ENCODE measurements at regions not wholly inside any gene's neighbourhood (a gene's known extent, or its start where the extent isn't known, plus 50 kb on each side); places are given as distances from the start of the nearest gene placed in this dataset.
A peak's percentile ranks its signal among the peaks of the same experiment; 100 is the strongest.
"Not testable (repeated sequence)": the region's sequence is repeated elsewhere in the genome, so short reads cannot be mapped to it uniquely, and the experiment has no call there.

DNA sequence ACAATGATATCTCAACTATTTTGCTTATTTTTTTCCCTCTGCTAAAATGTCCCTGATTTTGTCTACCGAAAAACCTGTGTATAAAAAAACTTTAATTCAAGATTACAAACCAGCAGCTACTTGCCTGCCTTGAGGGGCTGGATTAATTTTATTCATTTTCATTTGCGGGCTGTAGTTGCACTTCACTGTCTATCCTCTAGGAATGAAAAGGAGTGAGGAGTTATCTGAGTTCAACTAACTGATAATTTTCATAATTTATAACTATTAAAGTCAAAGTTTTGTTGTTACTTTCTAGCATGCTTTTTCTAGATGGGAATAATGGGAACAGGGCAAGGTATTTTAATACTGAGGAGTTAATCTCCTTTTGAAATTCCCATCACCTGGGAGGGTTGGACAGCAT is 50.3 kb upstream of the AGTPBP1 start:
- not testable (repeated sequence) for H3K36me3 ChIP-seq (ENCODE audit: insufficient read depth, low read length); H3K4me1 Mint-ChIP-seq (ENCODE audit: low read depth, unreplicated experiment); H3K27ac Mint-ChIP-seq (ENCODE audit: unreplicated experiment); H3K9me3 Mint-ChIP-seq (ENCODE audit: unreplicated experiment); H3K36me3 Mint-ChIP-seq (ENCODE audit: low read depth, unreplicated experiment); H3K4me2 ChIP-seq (ENCODE audit: low read length); H3K79me2 ChIP-seq (ENCODE audit: insufficient read depth, low read length); H3K27ac ChIP-seq (ENCODE audit: low read depth, low read length); H3K27me3 ChIP-seq (ENCODE audit: insufficient read depth, low read length); H3K27me3 Mint-ChIP-seq (ENCODE audit: low read depth, unreplicated experiment); H3K4me3 Mint-ChIP-seq (ENCODE audit: unreplicated experiment); DNase-seq (ENCODE audit: low read depth); H3K9me3 ChIP-seq (ENCODE audit: insufficient read depth, low read depth, low read length); H4K20me1 ChIP-seq (ENCODE audit: insufficient read depth, low read length); H3K4me3 ChIP-seq (ENCODE audit: insufficient read depth, low read depth, low read length); H3K4me1 ChIP-seq (ENCODE audit: insufficient read depth, low read length); FAIRE-seq; H2AFZ ChIP-seq (ENCODE audit: low read depth, low read length); H3K9ac ChIP-seq (ENCODE audit: low read length)

GRCh38 chr9:85802978-85803695 is 61.4 kb upstream of the AGTPBP1 start:
- H3K4me1 Mint-ChIP-seq (ENCODE audit: low read depth, unreplicated experiment); H3K4me2 ChIP-seq (ENCODE audit: low read length); H3K4me1 ChIP-seq (ENCODE audit: insufficient read depth, low read length); H3K27me3 Mint-ChIP-seq (ENCODE audit: low read depth, unreplicated experiment); H3K27ac Mint-ChIP-seq (ENCODE audit: unreplicated experiment); H3K4me3 ChIP-seq (ENCODE audit: insufficient read depth, low read depth, low read length); H3K36me3 Mint-ChIP-seq (ENCODE audit: low read depth, unreplicated experiment); H3K36me3 ChIP-seq (ENCODE audit: insufficient read depth, low read length); H3K9me3 ChIP-seq (ENCODE audit: insufficient read depth, low read depth, low read length); H3K27me3 ChIP-seq (ENCODE audit: insufficient read depth, low read length); H3K27ac ChIP-seq (ENCODE audit: low read depth, low read length); H3K9me3 Mint-ChIP-seq (ENCODE audit: unreplicated experiment); H3K79me2 ChIP-seq (ENCODE audit: insufficient read depth, low read length); H3K4me3 Mint-ChIP-seq (ENCODE audit: unreplicated experiment); H4K20me1 ChIP-seq (ENCODE audit: insufficient read depth, low read length); FAIRE-seq; H3K9ac ChIP-seq (ENCODE audit: low read length); H2AFZ ChIP-seq (ENCODE audit: low read depth, low read length); DNase-seq (ENCODE audit: low read depth): not testable (repeated sequence)

- not testable (repeated sequence) for H3K27me3 Mint-ChIP-seq (ENCODE audit: low read depth, unreplicated experiment); FAIRE-seq; H3K36me3 ChIP-seq (ENCODE audit: insufficient read depth, low read length); H3K4me1 Mint-ChIP-seq (ENCODE audit: low read depth, unreplicated experiment); H3K27ac ChIP-seq (ENCODE audit: low read depth, low read length); H3K36me3 Mint-ChIP-seq (ENCODE audit: low read depth, unreplicated experiment); H3K9me3 Mint-ChIP-seq (ENCODE audit: unreplicated experiment); H3K27me3 ChIP-seq (ENCODE audit: insufficient read depth, low read length); H3K4me1 ChIP-seq (ENCODE audit: insufficient read depth, low read length); H3K4me3 Mint-ChIP-seq (ENCODE audit: unreplicated experiment); H3K9me3 ChIP-seq (ENCODE audit: insufficient read depth, low read depth, low read length); H4K20me1 ChIP-seq (ENCODE audit: insufficient read depth, low read length); DNase-seq (ENCODE audit: low read depth); H3K79me2 ChIP-seq (ENCODE audit: insufficient read depth, low read length); H3K27ac Mint-ChIP-seq (ENCODE audit: unreplicated experiment)
- Histone ChIP-seq H3K4me2 (ENCODE audit: low read length) (peak overlapping the region; percentile 93), H3K4me3 (ENCODE audit: insufficient read depth, low read depth, low read length) (peak overlapping the region; percentile 52), H3K9ac (ENCODE audit: low read length) (peak overlapping the region; percentile 38), H2AFZ (ENCODE audit: low read depth, low read length) (peak overlapping the region; percentile 80)
Measured at GRCh38 chr9:85804847-85805133, 63.0 kb upstream of the AGTPBP1 start.

- H3K4me1 Mint-ChIP-seq (ENCODE audit: low read depth, unreplicated experiment); H3K36me3 Mint-ChIP-seq (ENCODE audit: low read depth, unreplicated experiment); H3K36me3 ChIP-seq (ENCODE audit: insufficient read depth, low read length); H4K20me1 ChIP-seq (ENCODE audit: insufficient read depth, low read length); H3K79me2 ChIP-seq (ENCODE audit: insufficient read depth, low read length); FAIRE-seq; H3K9me3 ChIP-seq (ENCODE audit: insufficient read depth, low read depth, low read length); H3K27ac Mint-ChIP-seq (ENCODE audit: unreplicated experiment); H3K27me3 Mint-ChIP-seq (ENCODE audit: low read depth, unreplicated experiment); H3K27me3 ChIP-seq (ENCODE audit: insufficient read depth, low read length); H3K4me1 ChIP-seq (ENCODE audit: insufficient read depth, low read length); H3K9me3 Mint-ChIP-seq (ENCODE audit: unreplicated experiment); H3K27ac ChIP-seq (ENCODE audit: low read depth, low read length): not testable (repeated sequence)
- DNase-seq (ENCODE audit: low read depth), result peak; percentile 36
- Histone ChIP-seq H3K4me2 (ENCODE audit: low read length) (peak overlapping the region; percentile 93), H2AFZ (ENCODE audit: low read depth, low read length) (peak overlapping the region; percentile 80), H3K4me3 (ENCODE audit: insufficient read depth, low read depth, low read length) (peak overlapping the region; percentile 63), H3K9ac (ENCODE audit: low read length) (peak overlapping the region; percentile 79)
- peak overlapping the region; percentile 83 for H3K4me3 Mint-ChIP-seq (ENCODE audit: unreplicated experiment)
Measured at GRCh38 chr9:85805134-85806005, 63.6 kb upstream of the AGTPBP1 start.

DNA sequence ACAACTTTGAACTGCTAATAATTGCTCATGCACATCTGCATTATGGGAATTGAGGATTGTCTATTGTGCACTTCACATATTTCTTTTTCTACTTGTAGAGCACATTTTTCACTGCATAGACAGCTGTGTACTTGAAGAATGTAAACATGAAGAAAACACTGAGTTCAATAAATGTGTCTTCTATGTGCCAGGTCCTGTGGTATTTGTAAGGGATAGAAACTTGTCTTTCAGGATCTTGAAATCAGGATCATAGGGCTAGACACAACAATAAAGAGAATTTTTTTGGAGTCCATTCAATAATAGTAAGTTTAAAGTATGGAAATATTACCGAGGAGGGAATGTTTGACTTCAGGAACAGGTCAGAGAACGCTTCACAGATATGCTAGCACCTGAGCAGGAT is 66.6 kb upstream of the AGTPBP1 start:
- H3K4me2 ChIP-seq (ENCODE audit: low read length); H3K9me3 ChIP-seq (ENCODE audit: insufficient read depth, low read depth, low read length); H3K9me3 Mint-ChIP-seq (ENCODE audit: unreplicated experiment); H3K27me3 Mint-ChIP-seq (ENCODE audit: low read depth, unreplicated experiment); H3K4me1 Mint-ChIP-seq (ENCODE audit: low read depth, unreplicated experiment); DNase-seq (ENCODE audit: low read depth); H3K36me3 ChIP-seq (ENCODE audit: insufficient read depth, low read length); H3K9ac ChIP-seq (ENCODE audit: low read length); H3K4me3 Mint-ChIP-seq (ENCODE audit: unreplicated experiment); H3K27ac ChIP-seq (ENCODE audit: low read depth, low read length); H3K27me3 ChIP-seq (ENCODE audit: insufficient read depth, low read length); FAIRE-seq; H4K20me1 ChIP-seq (ENCODE audit: insufficient read depth, low read length); H3K36me3 Mint-ChIP-seq (ENCODE audit: low read depth, unreplicated experiment); H3K4me1 ChIP-seq (ENCODE audit: insufficient read depth, low read length); H3K4me3 ChIP-seq (ENCODE audit: insufficient read depth, low read depth, low read length); H2AFZ ChIP-seq (ENCODE audit: low read depth, low read length); H3K79me2 ChIP-seq (ENCODE audit: insufficient read depth, low read length); H3K27ac Mint-ChIP-seq (ENCODE audit: unreplicated experiment): not testable (repeated sequence)

GRCh38 chr9:85813388-85813787 is 71.6 kb upstream of the AGTPBP1 start:
- H3K27me3 ChIP-seq (ENCODE audit: insufficient read depth, low read length); H3K27ac Mint-ChIP-seq (ENCODE audit: unreplicated experiment); H3K36me3 Mint-ChIP-seq (ENCODE audit: low read depth, unreplicated experiment); H3K4me3 ChIP-seq (ENCODE audit: insufficient read depth, low read depth, low read length); FAIRE-seq; H3K4me1 ChIP-seq (ENCODE audit: insufficient read depth, low read length); H3K4me1 Mint-ChIP-seq (ENCODE audit: low read depth, unreplicated experiment); H3K4me3 Mint-ChIP-seq (ENCODE audit: unreplicated experiment); H3K9me3 Mint-ChIP-seq (ENCODE audit: unreplicated experiment); H3K4me2 ChIP-seq (ENCODE audit: low read length); H4K20me1 ChIP-seq (ENCODE audit: insufficient read depth, low read length); H3K9me3 ChIP-seq (ENCODE audit: insufficient read depth, low read depth, low read length); H3K79me2 ChIP-seq (ENCODE audit: insufficient read depth, low read length); H3K27me3 Mint-ChIP-seq (ENCODE audit: low read depth, unreplicated experiment); DNase-seq (ENCODE audit: low read depth); H3K9ac ChIP-seq (ENCODE audit: low read length); H3K36me3 ChIP-seq (ENCODE audit: insufficient read depth, low read length); H2AFZ ChIP-seq (ENCODE audit: low read depth, low read length); H3K27ac ChIP-seq (ENCODE audit: low read depth, low read length): not testable (repeated sequence)

Data from astrocyte (in vitro differentiated cells and primary cell).